DMS153 treated with DMSO at 0.1 percent for 48 hours (cell line): ENCODE measurements at regions not wholly inside any gene's neighbourhood (a gene's known extent, or its start where the extent isn't known, plus 50 kb on each side); places are given as distances from the start of the nearest gene placed in this dataset.
"Not testable (repeated sequence)": the region's sequence is repeated elsewhere in the genome, so short reads cannot be mapped to it uniquely, and the experiment has no call there.

ENCODE experiments used
- DNase-seq: peaks from one replicate; lab custom pipeline; 2025; ENCODE audit not compliant: unreplicated experiment; lab: John Stamatoyannopoulos, UW

- DNase-seq: no peak
Measured at GRCh38 chr4:180285796-180286195, 1957.4 kb upstream of the TENM3 start.

- no peak for DNase-seq
Measured at GRCh38 chr4:180292339-180292738, 1950.9 kb upstream of the TENM3 start.

GRCh38 chr4:180296036-180296599, 1947.1 kb upstream of the TENM3 start:
- no peak for DNase-seq

GRCh38 chr4:180304321-180304720, 1938.9 kb upstream of the TENM3 start:
- no peak for DNase-seq

- no peak for DNase-seq
Measured at GRCh38 chr4:180310616-180311015, 1932.6 kb upstream of the TENM3 start.

- DNase-seq: no peak
Measured at GRCh38 chr4:180314972-180315371, 1928.2 kb upstream of the TENM3 start.

- no peak for DNase-seq
Measured at GRCh38 chr4:180330521-180330920, 1912.7 kb upstream of the TENM3 start.

- no peak for DNase-seq
Measured at GRCh38 chr4:180333162-180333561, 1910.0 kb upstream of the TENM3 start.

- DNase-seq: no peak
Measured at GRCh38 chr4:180335566-180335965, 1907.6 kb upstream of the TENM3 start.

- no peak for DNase-seq
Measured at GRCh38 chr4:180336494-180337090, 1906.6 kb upstream of the TENM3 start.

GRCh38 chr4:180341926-180342325, 1901.3 kb upstream of the TENM3 start:
- no peak for DNase-seq

- DNase-seq: no peak
Measured at GRCh38 chr4:180350901-180351300, 1892.3 kb upstream of the TENM3 start.

GRCh38 chr4:180356766-180357165, 1886.4 kb upstream of the TENM3 start:
- DNase-seq: no peak

GRCh38 chr4:180360113-180360512, 1883.1 kb upstream of the TENM3 start:
- not testable (repeated sequence) for DNase-seq

- no peak for DNase-seq
Measured at GRCh38 chr4:180363815-180364214, 1879.4 kb upstream of the TENM3 start.

GRCh38 chr4:180372691-180373090, 1870.5 kb upstream of the TENM3 start:
- DNase-seq: no peak

GRCh38 chr4:180377741-180378140, 1865.5 kb upstream of the TENM3 start:
- DNase-seq: no peak

- DNase-seq: no peak
Measured at GRCh38 chr4:180380733-180381132, 1862.5 kb upstream of the TENM3 start.

- DNase-seq: no peak
Measured at GRCh38 chr4:180391613-180392012, 1851.6 kb upstream of the TENM3 start.

GRCh38 chr4:180394312-180394711, 1848.9 kb upstream of the TENM3 start:
- no peak for DNase-seq

GRCh38 chr4:180394730-180395129, 1848.5 kb upstream of the TENM3 start:
- no peak for DNase-seq

- DNase-seq: no peak
Measured at GRCh38 chr4:180398564-180398963, 1844.6 kb upstream of the TENM3 start.

GRCh38 chr4:180407275-180407885, 1835.8 kb upstream of the TENM3 start:
- no peak for DNase-seq
